EL (cell line): ENCODE measurements at regions not wholly inside any gene's neighbourhood (a gene's known extent, or its start where the extent isn't known, plus 50 kb on each side); places are given as distances from the start of the nearest gene placed in this dataset.
"Not testable (repeated sequence)": the region's sequence is repeated elsewhere in the genome, so short reads cannot be mapped to it uniquely, and the experiment has no call there.

Experiments used
- DNase-seq: peaks from one replicate; pipeline ENCODE4 v3.0.0-alpha.2; 2016

DNA sequence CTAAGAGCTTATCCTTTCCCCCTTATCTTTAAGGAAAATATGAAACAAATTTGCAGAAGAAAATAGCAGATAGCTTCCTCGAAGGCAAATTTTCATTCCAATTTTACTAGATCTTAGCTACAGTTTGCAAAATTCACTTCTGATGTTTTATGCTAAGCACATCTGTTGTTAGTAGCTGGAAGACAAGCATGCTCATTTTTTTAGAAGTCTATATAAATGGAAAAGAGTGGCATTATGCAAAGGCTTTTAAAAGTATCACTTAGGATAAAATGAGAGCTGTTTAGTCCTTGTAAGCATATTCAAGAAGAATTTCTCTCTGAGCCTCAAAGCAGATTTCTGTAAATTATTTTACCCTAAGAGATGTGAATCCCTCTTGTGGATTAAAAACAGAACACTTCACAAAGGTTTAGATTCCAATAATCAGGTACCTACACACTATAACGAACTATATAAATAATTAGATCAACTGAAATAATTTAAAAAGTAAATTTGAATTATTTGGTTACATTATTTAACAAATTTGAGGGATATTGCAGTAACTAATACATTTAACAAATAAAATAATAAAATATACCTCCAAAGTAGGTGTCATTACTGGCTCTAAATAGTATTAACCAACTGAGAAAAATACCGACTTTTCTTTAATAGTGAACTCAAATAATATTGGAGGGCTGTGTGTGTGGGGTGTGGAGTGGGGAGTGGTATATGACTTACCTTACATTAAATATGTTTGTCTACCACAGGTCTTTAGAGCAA is 307.1 kb downstream of the SEMA3D start:
- DNase-seq: no peak

DNA sequence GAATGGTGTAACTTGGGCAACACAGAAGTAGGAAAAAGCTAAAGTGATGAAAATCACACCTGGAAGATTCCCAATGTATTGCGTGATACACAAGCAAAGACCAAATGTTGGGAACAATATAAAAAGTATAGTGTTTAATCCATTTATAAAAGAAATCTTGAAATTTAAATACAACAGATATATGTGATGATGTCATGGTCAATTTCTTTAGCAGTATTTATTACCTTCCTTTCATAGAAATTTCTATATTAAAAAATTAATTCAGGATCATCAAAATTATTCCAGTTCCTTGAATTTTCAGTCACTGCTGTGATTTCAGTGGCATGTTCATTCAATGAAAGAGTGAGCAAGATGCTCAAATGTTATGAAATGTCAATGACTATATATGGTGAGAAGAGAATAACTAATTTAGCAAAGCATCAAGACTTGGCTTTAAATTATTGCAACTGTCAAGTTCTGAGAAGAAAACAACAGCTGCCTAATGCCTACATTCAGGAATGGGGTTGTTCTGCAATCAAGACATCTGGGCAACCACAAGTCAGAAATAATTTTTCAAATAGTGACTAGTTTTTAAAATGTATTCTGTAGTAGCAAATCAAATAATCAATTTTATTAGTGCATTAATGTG is 308.8 kb downstream of the SEMA3D start:
- DNase-seq: no peak

DNA sequence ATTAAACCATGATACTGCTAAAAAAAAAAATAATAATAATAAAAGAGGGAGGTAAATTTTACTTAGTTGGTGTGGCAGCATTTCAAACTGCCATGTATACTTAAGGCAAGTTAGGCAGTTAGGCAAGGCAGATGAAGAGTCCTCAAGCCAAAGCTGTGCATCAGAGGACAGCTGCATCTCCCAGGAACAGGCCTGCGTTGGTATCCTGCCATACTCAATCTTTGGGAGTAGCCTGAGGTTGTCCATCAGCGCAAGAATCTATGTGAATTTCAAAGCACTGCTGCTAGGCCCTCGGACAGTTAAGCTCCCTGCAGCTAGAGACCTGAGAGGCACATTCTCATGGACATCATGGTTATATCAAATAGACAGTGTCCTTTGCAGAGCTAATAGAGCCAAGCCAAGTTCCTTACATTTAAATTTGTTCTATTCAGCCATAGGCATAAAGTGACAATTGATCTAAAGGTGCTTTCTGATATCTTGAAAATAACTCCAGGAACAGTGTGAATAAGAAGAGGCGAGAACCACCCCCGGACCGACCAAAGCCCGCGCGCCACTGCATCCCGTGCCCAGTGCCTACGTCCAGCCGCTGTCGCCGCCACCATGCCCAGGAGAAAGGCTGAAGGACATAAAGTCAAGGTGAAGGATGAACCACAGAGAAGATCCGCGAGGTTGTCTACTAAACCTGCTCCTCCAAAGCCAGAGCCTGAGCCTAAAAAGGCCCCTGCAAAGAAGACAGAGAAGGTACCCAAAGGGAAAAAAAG is 310.6 kb downstream of the SEMA3D start:
- DNase-seq: no peak

DNA sequence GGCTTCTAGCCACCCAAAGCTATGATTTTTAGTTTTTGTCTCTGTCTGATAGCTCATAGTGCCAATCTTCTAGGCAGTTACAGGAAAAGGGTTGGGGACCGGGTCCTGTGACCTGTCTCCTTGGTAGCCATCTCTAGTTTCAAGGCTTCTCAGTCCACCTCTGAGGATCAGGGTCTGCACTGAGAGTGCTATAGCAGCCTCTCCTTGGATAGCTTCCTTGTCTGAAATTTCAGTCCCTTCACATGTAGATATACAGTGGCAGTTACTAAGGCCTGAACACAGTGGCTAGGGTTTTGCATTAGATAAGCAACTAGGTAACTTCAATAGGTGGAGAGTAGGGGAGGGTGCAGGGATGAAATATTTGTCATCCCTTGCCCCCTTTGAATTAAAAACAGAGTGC is 321.3 kb downstream of the SEMA3D start:
- no peak for DNase-seq

- no peak for DNase-seq
Observed at GRCh38 chr7:84857336-84857735, 329.5 kb downstream of the SEMA3D start.

DNA sequence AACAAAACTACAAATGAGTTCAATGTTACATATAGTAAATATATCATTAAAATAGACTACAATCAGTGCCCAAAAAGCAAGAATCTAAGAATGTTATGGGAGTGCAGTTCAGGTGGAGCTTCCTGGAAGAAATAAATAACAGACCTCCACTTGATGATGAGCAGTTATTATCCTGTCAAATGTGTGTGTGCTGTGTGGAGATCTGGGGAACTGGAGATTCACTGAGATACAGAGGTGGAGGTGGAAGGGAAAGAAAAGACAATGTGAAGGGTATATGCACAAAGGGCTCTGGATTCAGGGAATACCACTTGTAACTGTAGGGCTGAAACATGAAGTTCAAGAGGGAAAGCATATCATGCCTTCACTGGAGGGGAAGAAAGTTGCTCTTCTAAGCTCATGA is 331.1 kb downstream of the SEMA3D start:
- no peak for DNase-seq

DNA sequence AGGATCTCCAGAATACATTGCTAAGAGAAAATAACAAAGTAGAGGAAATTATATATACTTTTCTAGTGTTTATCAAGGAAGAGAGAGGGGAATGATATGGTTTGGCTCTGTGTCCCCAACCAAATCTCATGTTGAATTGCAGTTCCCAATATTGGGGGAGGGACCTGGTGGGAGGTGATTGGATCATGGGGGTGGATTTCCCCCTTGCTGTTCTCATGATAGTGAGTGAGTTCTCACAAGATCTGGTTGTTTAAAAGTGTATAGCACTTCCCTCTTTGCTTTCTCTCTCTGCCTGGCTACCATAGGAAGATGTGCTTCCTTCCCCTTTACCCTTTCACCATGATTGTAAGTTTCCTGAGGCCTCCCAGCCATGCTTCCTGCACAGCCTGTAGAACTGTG is 337.9 kb downstream of the SEMA3D start:
- not testable (repeated sequence) for DNase-seq

- DNase-seq: no peak
Observed at GRCh38 chr7:84848219-84848973, 338.5 kb downstream of the SEMA3D start.

DNA sequence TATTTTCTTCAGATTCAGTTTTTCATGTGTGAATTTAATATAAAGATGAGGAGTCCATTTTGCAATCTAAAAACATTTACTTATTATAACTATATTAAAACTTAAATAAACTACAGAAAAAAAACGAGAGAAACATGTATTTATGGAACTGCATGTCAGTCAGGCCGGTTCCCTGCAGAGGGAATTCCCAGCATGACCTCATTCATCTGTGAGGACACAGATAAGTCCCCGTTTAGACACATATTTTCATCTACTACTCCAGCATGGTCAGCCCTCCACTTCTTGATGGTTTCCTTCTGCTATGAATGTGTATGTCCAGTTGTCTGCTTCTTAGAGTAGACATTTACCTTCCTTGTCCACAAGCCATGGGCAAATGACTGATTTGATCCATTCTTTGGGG is 339.1 kb downstream of the SEMA3D start:
- peak; percentile 13 for DNase-seq

GRCh38 chr7:84847038-84847437 is 339.8 kb downstream of the SEMA3D start:
- no peak for DNase-seq

DNA sequence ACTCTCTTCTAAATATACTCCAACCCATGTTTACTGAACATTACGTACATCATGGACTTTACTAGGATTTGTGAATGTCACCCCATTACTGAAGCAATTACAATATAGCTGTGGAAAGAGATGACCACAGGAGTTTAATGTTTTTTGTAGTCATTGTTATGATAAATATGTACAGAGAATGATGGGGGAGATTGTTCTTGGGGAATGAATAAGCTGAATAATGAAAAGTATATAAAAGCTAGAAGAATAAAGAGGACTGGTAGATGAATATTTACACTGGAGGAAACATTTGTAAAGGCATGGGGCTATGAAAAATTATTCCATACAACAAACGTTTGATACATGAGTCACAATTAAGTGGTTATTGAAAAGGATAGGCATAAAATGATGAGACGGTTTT is 340.9 kb downstream of the SEMA3D start:
- DNase-seq: no peak

- no peak for DNase-seq
Observed at GRCh38 chr7:84844771-84845170, 342.1 kb downstream of the SEMA3D start.

DNA sequence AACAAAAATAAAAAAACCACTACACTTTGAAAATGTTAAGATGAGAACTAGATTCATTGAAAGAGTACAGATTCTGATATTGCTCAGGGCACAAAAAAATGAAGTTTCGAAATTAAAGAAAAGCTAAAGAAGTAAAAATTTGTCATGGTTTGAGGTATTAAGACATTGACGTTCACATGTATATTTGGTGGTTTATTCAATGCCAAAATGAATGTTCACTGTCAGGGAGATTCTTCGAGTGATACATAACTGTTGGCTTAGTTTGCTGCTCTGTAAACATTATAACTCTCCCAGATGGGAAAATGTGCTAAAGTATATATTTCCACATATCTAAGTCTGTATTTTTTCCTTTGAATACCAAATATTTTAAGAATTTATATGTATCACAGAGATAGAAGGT is 345.0 kb downstream of the SEMA3D start:
- peak; percentile 12 for DNase-seq

- no peak for DNase-seq
Observed at GRCh38 chr7:84838857-84839256, 348.0 kb downstream of the SEMA3D start.

- DNase-seq: no peak
Observed at GRCh38 chr7:84837405-84837804, 349.5 kb downstream of the SEMA3D start.

GRCh38 chr7:84829719-84830118 is 357.1 kb downstream of the SEMA3D start:
- DNase-seq: no peak

DNA sequence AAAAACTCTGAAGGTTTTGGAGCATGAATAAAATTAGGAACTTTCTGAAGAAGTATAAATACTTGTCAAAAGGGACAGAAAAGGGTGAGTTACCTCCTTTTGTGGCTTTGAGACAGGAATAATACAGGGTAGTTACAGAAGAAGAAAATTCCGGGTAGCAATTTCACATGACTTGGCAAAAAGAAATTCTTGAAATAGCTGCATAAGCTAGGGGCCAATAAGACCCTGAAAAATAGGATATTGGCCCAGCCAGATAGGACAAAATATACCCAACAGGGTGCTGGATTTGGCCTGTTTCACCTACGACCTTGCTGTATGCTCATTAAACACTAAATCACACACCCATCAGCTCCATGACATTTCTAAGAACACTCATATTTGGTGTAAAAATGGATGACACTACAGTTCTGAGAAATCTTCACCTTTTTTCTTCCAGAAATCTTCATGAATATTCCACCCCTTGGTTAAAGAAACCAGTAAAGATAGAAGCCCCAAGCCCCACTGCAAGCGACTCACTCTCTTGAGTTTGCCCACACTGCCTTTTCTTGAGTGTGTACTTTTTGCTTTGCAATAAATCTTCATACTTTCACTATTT is 362.7 kb downstream of the SEMA3D start:
- DNase-seq: no peak

DNA sequence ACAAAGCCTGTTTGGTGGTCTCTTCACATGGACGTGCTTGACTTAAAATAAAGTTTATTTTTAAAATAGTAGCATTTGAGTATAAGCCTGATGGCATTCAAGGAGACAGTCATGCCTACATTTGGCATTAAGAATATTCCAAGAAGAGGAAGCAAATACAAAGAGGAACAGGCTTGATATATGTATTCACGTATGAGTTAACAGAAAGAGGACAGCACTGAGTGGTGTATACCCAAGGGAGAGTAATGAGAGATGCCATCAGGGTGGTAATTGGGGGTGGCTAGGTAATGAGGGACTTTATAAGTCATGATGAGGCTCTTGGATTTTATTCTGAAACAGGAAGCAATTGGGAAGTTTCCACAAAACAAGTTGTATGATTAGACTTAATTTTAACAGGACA is 363.3 kb downstream of the SEMA3D start:
- no peak for DNase-seq

- no peak for DNase-seq
Observed at GRCh38 chr7:84822941-84823510, 363.8 kb downstream of the SEMA3D start.

GRCh38 chr7:84821671-84822534 is 365.0 kb downstream of the SEMA3D start:
- DNase-seq: peak; percentile 1

DNA sequence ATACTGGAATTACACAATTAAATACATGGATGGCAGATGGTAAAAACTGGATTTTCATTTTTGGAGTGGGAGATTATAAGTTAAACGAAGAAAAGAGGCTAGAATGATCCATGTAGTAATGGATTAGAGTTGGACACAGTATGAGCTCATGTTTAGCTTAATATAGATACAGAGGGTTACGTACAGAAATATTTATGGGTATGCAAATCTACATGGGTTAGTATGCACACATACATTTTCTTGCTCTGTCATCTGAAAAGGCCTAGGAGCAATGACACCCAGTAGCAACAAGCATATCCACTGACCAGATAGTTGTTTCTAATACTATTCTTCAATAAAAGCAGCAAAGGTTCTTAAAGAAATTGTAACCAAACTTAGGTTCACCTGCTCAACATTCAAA is 366.4 kb downstream of the SEMA3D start:
- no peak for DNase-seq

- DNase-seq: no peak
Observed at GRCh38 chr7:84817016-84817415, 369.8 kb downstream of the SEMA3D start.
